ENCODE measurements at regions not wholly inside any gene's neighbourhood (a gene's known extent, or its start where the extent isn't known, plus 50 kb on each side); places are given as distances from the start of the nearest gene placed in this dataset.

DNA sequence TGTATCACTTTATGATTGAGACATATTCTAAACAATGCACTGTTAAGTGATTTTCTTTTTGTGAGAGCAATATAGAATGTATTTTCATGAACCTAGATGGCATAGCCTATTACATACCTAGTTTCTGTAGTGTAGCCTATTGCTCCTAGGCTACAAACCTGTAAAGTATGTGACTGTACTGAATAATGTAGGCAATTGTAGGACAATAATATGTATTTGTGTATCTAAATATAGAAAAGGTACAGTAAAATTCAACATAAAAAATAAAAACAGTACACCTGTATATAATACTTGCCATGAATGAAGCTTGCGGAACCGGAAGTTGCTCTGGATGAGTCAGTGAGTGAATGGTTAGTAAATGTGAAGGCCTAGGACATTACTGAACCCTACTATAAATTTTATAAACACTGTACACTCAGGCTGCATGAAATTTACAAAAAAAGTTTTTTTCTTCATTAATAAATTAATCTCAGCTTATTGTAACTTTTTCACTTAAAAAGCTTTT is 106.7 kb downstream of the VSIG4 start:
- TF ChIP-seq, protein P1, sequence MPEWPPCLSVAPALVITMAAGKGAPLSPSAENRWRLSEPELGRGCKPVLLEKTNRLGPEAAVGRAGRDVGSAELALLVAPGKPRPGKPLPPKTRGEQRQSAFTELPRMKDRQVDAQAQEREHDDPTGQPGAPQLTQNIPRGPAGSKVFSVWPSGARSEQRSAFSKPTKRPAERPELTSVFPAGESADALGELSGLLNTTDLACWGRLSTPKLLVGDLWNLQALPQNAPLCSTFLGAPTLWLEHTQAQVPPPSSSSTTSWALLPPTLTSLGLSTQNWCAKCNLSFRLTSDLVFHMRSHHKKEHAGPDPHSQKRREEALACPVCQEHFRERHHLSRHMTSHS (tag by site-specific recombination; IDR thresholded peaks at IDR 0.05): no peak
- TF ChIP-seq ZNF335 (tag by site-specific recombination; conservative IDR thresholded peaks at IDR 0.05) (no peak), MZF1 (tag by site-specific recombination; IDR thresholded peaks at IDR 0.05; ENCODE audit: borderline replicate concordance) (no peak), ZFP37 (tag by site-specific recombination; IDR thresholded peaks at IDR 0.05) (no peak), ZNF473 (tag by site-specific recombination; IDR thresholded peaks at IDR 0.05) (no peak), ZNF354C (tag by site-specific recombination; IDR thresholded peaks at IDR 0.05; ENCODE audit: borderline replicate concordance, low read depth) (no peak), ZNF311 (tag by site-specific recombination; IDR thresholded peaks at IDR 0.05; ENCODE audit: borderline replicate concordance) (no peak)
- TF ChIP-seq, protein P2, sequence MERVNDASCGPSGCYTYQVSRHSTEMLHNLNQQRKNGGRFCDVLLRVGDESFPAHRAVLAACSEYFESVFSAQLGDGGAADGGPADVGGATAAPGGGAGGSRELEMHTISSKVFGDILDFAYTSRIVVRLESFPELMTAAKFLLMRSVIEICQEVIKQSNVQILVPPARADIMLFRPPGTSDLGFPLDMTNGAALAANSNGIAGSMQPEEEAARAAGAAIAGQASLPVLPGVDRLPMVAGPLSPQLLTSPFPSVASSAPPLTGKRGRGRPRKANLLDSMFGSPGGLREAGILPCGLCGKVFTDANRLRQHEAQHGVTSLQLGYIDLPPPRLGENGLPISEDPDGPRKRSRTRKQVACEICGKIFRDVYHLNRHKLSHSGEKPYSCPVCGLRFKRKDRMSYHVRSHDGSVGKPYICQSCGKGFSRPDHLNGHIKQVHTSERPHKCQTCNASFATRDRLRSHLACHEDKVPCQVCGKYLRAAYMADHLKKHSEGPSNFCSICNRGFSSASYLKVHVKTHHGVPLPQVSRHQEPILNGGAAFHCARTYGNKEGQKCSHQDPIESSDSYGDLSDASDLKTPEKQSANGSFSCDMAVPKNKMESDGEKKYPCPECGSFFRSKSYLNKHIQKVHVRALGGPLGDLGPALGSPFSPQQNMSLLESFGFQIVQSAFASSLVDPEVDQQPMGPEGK (tag by site-specific recombination; IDR thresholded peaks at IDR 0.05): no peak
- TF ChIP-seq, protein P3, sequence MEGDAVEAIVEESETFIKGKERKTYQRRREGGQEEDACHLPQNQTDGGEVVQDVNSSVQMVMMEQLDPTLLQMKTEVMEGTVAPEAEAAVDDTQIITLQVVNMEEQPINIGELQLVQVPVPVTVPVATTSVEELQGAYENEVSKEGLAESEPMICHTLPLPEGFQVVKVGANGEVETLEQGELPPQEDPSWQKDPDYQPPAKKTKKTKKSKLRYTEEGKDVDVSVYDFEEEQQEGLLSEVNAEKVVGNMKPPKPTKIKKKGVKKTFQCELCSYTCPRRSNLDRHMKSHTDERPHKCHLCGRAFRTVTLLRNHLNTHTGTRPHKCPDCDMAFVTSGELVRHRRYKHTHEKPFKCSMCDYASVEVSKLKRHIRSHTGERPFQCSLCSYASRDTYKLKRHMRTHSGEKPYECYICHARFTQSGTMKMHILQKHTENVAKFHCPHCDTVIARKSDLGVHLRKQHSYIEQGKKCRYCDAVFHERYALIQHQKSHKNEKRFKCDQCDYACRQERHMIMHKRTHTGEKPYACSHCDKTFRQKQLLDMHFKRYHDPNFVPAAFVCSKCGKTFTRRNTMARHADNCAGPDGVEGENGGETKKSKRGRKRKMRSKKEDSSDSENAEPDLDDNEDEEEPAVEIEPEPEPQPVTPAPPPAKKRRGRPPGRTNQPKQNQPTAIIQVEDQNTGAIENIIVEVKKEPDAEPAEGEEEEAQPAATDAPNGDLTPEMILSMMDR (tag by site-specific recombination; IDR thresholded peaks at IDR 0.05): no peak
